Naive thymus-derived CD8-positive, alpha-beta T cell (primary cell): ENCODE measurements at regions not wholly inside any gene's neighbourhood (a gene's known extent, or its start where the extent isn't known, plus 50 kb on each side); places are given as distances from the start of the nearest gene placed in this dataset.
"Not testable (repeated sequence)": the region's sequence is repeated elsewhere in the genome, so short reads cannot be mapped to it uniquely, and the experiment has no call there.

ENCODE experiments used
- ATAC-seq, 2 donors: fragments of 150-1000 bp; cut with Tn5 transposase in 1 of 2; sonication (Bioruptor Pico), chemical (Tn5 transposase) in 1 of 2; 1 replicate in 1 of 2; 2 replicates in 1 of 2; pipeline ENCODE4 v1.10.0; 2021; ENCODE audit warnings: mild to moderate bottlenecking in 2 of 2, moderate library complexity in 2 of 2
- POLR2A ChIA-PET: fragments of 350-600 bp; sonication (Branson Sonifier 250); formaldehyde crosslinking; loops from one replicate; lab custom pipeline; 2021; ENCODE audit warnings: antibody characterized with exemption; lab: Charles Lee
- DNase-seq, 10 donors: peaks; one replicate each; pipeline versions ENCODE4 v3.0.0 to v3.0.0-alpha.2; 2020 to 2022
- H3K27ac Mint-ChIP-seq, 10 donors: one replicate each; pipeline ENCODE4 v1.8.0; 2020 to 2022; ENCODE audit warnings: mild to moderate bottlenecking in 10 of 10, mixed read lengths in 10 of 10, moderate library complexity in 4 of 10, inconsistent platforms in 1 of 10
- H3K27me3 Mint-ChIP-seq, 5 donors: one replicate each; pipeline ENCODE4 v1.8.0; 2021 to 2022; ENCODE audit warnings: mixed read lengths in 5 of 5
- H3K36me3 Mint-ChIP-seq, 3 donors: one replicate each; pipeline ENCODE4 v1.8.0; 2020 to 2022; ENCODE audit warnings: mixed read lengths in 3 of 3, mild to moderate bottlenecking in 2 of 3, inconsistent platforms in 1 of 3
- H3K4me1 Mint-ChIP-seq, 4 donors: one replicate each; pipeline ENCODE4 v1.8.0; 2021 to 2022; ENCODE audit warnings: mixed read lengths in 4 of 4
- H3K4me3 Mint-ChIP-seq, 10 donors: one replicate each; pipeline ENCODE4 v1.8.0; 2020 to 2022; ENCODE audit warnings: mild to moderate bottlenecking in 10 of 10, mixed read lengths in 10 of 10, moderate library complexity in 6 of 10, inconsistent platforms in 1 of 10
- H3K9me3 Mint-ChIP-seq, 9 donors: one replicate each; pipeline ENCODE4 v1.8.0; 2020 to 2022; ENCODE audit warnings: mixed read lengths in 9 of 9, mild to moderate bottlenecking in 3 of 9, inconsistent platforms in 1 of 9, moderate library complexity in 1 of 9

DNA sequence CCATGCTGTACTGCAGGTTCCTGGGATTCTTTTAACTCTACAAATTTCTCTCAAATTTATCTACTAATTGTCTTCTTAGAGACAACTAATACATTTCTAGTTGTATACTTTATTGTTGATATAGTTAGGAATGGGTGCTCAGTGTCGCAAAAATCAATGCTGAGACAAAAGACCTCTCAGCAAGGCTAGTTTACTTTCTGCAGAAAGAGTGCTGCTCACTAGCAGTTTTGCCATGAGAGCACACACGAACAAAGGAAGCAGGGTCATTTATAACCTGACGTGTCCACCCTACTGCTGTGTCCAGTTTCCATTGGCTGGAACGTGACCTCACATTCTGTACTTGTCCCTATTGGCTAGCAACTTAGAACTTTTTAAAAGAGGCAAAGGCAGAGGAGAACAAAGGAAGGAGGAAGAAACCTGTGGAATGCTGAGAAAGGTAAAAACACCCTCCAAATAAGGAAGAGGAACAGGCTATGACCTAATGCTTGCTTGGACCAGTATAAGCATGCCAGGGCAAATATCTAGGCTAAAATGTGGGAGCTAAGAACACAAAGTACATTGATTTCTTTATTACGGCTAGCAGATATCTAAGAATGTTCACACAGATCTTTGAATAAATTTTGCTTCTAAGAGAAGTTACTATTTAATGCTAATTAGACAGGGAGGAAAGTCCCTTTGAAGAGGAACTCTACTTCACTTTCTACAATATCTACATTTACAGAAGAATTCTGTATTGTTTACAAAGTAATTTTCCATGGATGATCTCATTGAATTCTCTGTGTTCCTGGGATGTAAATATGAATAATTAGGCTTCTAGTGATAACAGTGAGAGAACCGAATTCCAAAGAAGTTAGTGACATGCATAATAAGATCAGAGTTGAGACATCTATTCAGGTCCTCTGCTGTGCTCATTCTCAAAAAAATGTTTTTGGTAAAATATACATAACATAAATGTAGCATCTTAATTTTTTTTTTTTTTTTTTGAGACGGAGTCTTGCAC is 86.0 kb upstream of the MAP10 start:
- peaks cover 3 to 11% (median 7%) of the 10 kb centered on the region in 5 donors for H3K27me3 Mint-ChIP-seq
- no peak overlapping the region for H3K4me3 Mint-ChIP-seq
- H3K27ac Mint-ChIP-seq: no peak overlapping the region
- ATAC-seq (no peak), DNase-seq (no peak)
- peaks cover 0 to 2% (median 0%) of the 10 kb centered on the region in 4 donors for H3K4me1 Mint-ChIP-seq
- H3K36me3 Mint-ChIP-seq: peaks cover 0 to 11% (median 7%) of the 10 kb centered on the region in 3 donors
- POLR2A ChIA-PET: no interaction called here
- H3K9me3 Mint-ChIP-seq: peaks cover 0 to 28% (median 9%) of the 10 kb centered on the region in 9 donors

DNA sequence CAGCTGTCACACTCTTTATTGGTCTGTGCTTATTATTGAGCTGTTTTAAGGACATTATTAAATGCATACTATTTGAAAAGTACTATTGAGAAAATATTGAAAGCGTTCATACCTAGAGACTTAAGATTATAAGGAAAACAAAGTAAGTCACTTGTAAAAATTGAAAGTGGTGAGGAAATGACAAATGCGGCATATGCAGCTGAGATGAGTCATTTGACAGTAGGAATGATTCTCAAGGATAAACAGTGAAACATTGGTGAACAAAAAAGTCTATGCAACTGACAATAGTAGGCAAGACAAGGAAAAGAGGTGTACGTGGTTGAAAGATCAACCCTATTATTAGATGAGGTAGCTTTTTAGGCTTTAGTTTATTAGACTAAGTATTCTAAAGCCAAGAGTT is 82.6 kb upstream of the MAP10 start:
- DNase-seq (no peak), ATAC-seq (no peak)
- Mint-ChIP-seq H3K4me3 (no peak overlapping the region), H3K27ac (no peak overlapping the region), H3K4me1 (peaks cover 6 to 17% (median 11%) of the 10 kb centered on the region in 4 donors), H3K9me3 (peaks cover 0 to 16% (median 4%) of the 10 kb centered on the region in 9 donors), H3K27me3 (peaks cover 3 to 14% (median 6%) of the 10 kb centered on the region in 5 donors), H3K36me3 (peaks cover 0 to 7% (median 1%) of the 10 kb centered on the region in 3 donors)
- POLR2A ChIA-PET: no interaction called here

DNA sequence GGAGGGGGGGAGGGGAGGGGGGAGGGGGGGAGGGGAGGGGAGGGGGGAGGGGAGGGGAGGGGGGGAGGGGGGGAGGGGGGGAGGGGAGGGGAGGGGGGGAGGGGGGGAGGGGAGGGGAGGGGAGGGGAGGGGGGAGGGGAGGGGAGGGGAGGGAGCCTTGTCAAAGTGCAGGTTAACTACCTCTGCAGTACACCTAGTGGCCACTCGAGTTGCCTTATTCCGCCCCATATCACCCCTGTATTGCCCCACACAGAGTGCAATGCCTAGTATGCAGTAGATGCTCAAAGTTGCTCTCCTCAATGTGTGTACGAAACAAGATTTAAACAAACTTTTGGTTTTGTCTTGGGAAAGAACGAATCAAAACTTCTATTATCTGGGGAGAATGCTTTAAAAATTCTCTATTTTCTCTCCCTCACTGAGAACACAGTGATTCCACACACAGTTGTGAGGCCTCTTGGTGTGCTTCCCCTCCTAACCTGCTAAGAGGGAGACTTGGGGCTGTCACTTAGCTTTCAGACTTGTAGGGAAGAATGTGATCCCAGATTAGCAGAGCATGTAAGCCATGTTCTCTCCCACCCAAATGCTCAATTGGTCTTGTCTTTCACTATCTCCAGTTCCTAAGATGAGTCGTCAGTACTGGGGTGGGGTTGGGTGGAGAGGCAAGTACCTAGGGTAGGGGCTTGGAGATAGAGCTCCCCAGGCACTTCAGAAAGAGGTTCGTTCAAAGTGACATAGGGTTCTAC is 79.7 kb upstream of the MAP10 start:
- H3K36me3 Mint-ChIP-seq: peaks cover 0 to 2% (median 0%) of the 10 kb centered on the region in 3 donors
- DNase-seq (peak in 1 of 10 donors; percentile 4), ATAC-seq (peak in 1 of 2 donors; percentile 40)
- H3K4me3 Mint-ChIP-seq: peak overlapping the region in 1 of 10 donors; percentile 33
- H3K4me1 Mint-ChIP-seq: peaks cover 11 to 15% (median 12%) of the 10 kb centered on the region in 4 donors
- H3K27me3 Mint-ChIP-seq: peaks cover 3 to 25% (median 5%) of the 10 kb centered on the region in 5 donors
- POLR2A ChIA-PET: no interaction called here
- peak overlapping the region in 1 of 10 donors; percentile 31 for H3K27ac Mint-ChIP-seq
- H3K9me3 Mint-ChIP-seq: no peaks in the 10 kb centered on the region

DNA sequence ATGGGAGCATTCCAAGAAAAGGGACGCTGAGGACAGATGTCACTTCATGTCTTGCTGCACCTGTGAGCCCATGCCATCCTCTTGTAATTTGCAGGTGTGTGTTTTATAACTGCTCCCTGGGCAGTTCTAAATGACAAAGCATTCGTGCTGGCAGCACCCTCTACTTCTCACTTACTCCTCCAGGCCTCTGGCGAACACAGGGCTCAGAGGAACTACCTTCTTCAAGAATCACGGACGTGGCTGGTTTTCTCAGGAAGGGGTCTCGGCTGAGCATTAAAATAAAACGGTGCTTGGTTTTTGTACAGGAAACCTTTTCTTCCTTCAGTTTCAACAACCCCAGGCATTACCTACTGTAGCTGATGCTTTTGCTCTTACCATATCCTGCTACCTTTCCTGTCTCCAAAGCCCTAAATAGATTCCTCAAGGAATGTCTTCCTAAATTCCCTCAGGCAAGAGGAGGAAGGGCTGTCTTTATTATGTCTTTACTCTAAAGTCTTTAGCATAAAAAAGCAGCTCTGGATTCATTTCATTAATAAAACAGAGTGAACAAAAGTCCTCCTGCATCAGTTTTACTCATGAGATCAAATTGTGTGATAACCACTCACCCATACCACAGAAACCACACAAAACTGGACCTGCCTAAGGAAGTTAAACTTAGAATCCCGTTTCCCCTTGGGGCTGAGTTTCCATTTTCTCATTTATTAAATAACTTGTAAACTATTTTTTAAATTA is 79.0 kb upstream of the MAP10 start:
- Mint-ChIP-seq H3K4me1 (peaks cover 11 to 15% (median 12%) of the 10 kb centered on the region in 4 donors), H3K4me3 (peak overlapping the region in 2 of 10 donors; percentile 29 to 34), H3K27ac (peak overlapping the region in 3 of 10 donors; percentile 23 to 61 (median 31)), H3K27me3 (peaks cover 3 to 23% (median 4%) of the 10 kb centered on the region in 5 donors), H3K36me3 (no peaks in the 10 kb centered on the region), H3K9me3 (no peaks in the 10 kb centered on the region)
- no peak for DNase-seq
- ATAC-seq: peak in 1 of 2 donors; percentile 20
- POLR2A ChIA-PET: no interaction called here

DNA sequence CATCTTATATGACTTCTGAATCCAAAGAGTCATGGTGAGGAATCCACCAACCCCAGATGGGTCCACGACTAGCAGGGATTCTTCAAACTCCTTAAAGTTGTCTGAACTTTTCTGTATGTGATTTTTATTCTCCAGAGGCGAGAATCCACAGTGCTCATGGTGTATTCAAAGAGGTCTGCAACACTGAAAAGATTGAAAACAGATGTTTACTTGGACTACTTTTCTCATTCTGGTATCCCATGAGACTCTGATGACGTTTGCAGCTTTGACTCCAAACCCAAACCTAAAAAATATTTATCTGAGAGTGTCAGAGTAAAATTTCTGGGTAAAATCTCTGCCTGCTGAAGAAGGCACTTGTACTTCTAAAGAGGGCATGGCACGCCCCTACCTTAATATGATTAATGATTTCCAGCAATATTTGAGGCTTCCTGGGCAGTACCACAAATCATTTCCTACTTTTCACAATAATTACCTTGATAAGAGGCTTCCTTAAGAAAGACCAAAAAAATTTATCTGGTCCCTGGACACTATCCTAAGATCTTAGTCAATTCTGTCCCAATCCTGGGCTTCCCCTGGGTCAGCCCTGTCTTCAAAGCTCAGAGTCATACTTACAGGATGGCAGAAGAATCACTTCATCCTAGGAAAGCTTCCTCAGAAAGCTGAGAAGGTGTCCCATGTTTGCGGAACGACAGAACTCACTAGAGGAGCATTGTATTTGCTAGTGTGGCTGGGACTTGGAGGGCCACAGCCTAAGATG is 76.5 kb upstream of the MAP10 start:
- no peak overlapping the region for H3K27ac Mint-ChIP-seq
- no peaks in the 10 kb centered on the region for H3K36me3 Mint-ChIP-seq
- no peaks in the 10 kb centered on the region for H3K9me3 Mint-ChIP-seq
- H3K4me3 Mint-ChIP-seq: no peak overlapping the region
- peaks cover 11 to 15% (median 12%) of the 10 kb centered on the region in 4 donors for H3K4me1 Mint-ChIP-seq
- peaks cover 1 to 23% (median 3%) of the 10 kb centered on the region in 5 donors for H3K27me3 Mint-ChIP-seq
- POLR2A ChIA-PET: no interaction called here
- DNase-seq (no peak), ATAC-seq (no peak)

DNA sequence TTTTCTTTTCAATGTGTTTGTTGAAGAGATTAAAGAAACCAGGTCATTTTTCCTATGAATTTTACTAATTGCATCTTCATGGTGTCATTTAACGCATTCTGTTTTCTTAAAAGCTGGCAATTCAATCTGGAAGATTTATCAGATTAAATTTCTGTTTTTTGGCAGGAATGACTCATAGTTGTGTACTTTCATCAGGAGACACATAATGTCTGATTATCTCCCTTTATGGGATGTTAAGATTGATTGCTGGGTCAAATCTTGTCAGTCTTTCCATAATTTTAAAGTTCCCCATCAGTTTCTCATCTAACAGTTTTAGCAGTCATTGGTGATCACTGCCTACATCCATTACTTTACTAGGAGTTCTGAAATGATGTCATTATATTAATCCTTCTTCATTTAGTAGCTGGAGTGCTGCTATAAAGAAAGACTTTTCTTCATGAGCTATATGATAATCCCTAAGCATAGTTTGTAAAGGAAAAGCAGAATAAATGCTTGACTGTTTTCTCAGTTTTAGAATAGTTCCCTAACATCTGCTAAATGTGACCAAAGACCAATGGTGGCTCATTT is 72.8 kb upstream of the MAP10 start:
- Mint-ChIP-seq H3K9me3 (no peaks in the 10 kb centered on the region), H3K27ac (no peak overlapping the region), H3K4me3 (no peak overlapping the region), H3K4me1 (peaks cover 7 to 8% (median 7%) of the 10 kb centered on the region in 4 donors), H3K27me3 (peaks cover 0 to 23% (median 3%) of the 10 kb centered on the region in 5 donors), H3K36me3 (no peaks in the 10 kb centered on the region)
- DNase-seq (no peak), ATAC-seq (no peak)
- POLR2A ChIA-PET: no interaction called here

DNA sequence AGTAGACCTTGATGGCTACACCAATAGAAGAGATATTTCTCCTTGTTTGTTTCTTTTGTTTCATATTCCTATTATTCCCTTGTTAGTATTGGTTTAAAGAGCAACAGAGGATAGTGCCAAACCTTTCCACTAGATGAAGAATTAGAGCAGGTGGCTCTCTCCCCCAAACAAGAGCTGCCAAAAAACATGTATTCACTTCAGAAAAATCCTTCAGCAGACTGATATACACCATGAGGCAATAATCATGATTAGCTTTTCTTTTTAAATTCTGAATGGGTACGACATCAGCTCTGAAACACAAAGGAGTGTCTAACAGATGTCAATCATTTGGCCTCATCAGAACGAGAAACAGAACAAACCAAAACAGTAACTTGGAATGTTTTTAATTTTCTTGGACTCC is 67.3 kb upstream of the MAP10 start:
- POLR2A ChIA-PET: no interaction called here
- peaks cover 2 to 7% (median 6%) of the 10 kb centered on the region in 4 donors for H3K4me1 Mint-ChIP-seq

DNA sequence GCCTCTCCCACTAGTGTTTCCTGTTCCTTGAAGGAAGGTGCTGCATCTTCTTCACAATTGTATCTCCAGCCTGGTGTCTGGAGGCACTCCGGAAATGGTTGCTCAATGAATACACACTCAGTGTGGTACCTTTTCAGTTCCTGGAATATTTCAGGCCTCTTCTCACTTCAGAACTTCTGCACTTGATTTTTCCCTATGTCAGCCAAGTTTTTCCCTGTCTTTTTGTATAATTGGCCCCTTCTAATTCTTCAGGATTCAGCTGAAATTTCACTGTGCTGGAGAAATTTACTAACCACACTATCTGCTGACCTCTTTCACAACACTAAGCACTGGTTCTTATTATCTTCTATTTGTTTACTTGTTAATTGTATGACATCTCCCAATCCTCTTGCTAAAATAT is 61.2 kb upstream of the MAP10 start:
- POLR2A ChIA-PET: no interaction called here
- ATAC-seq: no peak
- Mint-ChIP-seq H3K36me3 (peaks cover 0 to 10% (median 3%) of the 10 kb centered on the region in 3 donors), H3K4me3 (no peak overlapping the region), H3K27me3 (peaks cover 0 to 2% (median 0%) of the 10 kb centered on the region in 5 donors), H3K27ac (no peak overlapping the region), H3K9me3 (peaks cover 0 to 19% (median 13%) of the 10 kb centered on the region in 9 donors), H3K4me1 (no peaks in the 10 kb centered on the region)
- DNase-seq: no peak

More for the DNA sequence above, 67.3 kb upstream of the MAP10 start:
- no peak overlapping the region for H3K4me3 Mint-ChIP-seq
- DNase-seq: no peak
- peaks cover 0 to 5% (median 0%) of the 10 kb centered on the region in 3 donors for H3K36me3 Mint-ChIP-seq
- ATAC-seq: no peak
- peaks cover 0 to 6% (median 0%) of the 10 kb centered on the region in 9 donors for H3K9me3 Mint-ChIP-seq
- peaks cover 0 to 2% (median 0%) of the 10 kb centered on the region in 5 donors for H3K27me3 Mint-ChIP-seq
- no peak overlapping the region for H3K27ac Mint-ChIP-seq

DNA sequence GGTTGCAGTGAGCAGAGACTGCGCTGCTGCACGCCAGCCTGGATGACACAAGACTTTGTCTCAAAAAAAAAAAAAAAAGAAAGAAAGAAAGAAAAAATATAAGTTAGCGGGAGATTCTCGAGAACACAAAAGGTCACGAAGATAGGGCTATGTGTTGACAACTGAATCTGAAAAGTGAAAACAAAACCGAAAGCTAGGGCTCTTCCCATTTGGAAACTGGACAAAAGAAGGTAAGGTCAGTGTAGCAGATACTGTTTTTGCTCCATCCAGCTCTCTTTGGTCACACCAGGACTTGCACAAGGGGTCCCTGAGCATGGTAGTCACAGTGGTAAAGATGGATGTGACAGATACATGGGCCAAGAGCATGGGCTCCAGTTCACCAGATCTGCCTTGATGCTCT is 60.4 kb upstream of the MAP10 start:
- no peak for ATAC-seq
- POLR2A ChIA-PET: no interaction called here
- H3K4me3 Mint-ChIP-seq: no peak overlapping the region
- H3K27ac Mint-ChIP-seq: peak overlapping the region in 1 of 10 donors; percentile 73
- DNase-seq: no peak
- peaks cover 0 to 15% (median 5%) of the 10 kb centered on the region in 3 donors for H3K36me3 Mint-ChIP-seq
- peaks cover 0 to 26% (median 13%) of the 10 kb centered on the region in 9 donors for H3K9me3 Mint-ChIP-seq
- H3K27me3 Mint-ChIP-seq: peaks cover 0 to 2% (median 0%) of the 10 kb centered on the region in 5 donors
- H3K4me1 Mint-ChIP-seq: no peaks in the 10 kb centered on the region

DNA sequence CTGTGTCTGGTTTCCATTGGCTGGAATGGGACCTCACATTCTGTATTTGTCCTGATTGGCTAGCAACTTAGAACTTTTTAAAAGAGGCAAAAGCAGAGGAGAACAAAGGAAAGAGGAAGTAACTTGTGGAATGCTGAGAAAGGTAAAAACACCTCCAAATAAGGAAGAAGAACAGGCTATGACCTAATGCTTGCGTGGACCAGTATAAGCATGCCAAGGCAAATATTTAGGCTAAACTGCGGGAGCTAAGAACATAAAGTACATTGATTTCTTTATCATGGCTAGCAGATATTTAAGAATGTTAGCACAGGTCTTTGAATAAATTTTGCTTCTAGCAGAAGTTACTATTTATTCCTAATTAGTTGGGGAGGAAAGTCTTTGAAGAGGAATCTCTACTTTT is 59.5 kb upstream of the MAP10 start:
- Mint-ChIP-seq H3K9me3 (peaks cover 0 to 27% (median 13%) of the 10 kb centered on the region in 9 donors), H3K36me3 (peaks cover 0 to 15% (median 5%) of the 10 kb centered on the region in 3 donors)
- DNase-seq, H3K4me3 Mint-ChIP-seq, H3K27ac Mint-ChIP-seq, POLR2A ChIA-PET, ATAC-seq, H3K27me3 Mint-ChIP-seq, H3K4me1 Mint-ChIP-seq: not testable (repeated sequence)

DNA sequence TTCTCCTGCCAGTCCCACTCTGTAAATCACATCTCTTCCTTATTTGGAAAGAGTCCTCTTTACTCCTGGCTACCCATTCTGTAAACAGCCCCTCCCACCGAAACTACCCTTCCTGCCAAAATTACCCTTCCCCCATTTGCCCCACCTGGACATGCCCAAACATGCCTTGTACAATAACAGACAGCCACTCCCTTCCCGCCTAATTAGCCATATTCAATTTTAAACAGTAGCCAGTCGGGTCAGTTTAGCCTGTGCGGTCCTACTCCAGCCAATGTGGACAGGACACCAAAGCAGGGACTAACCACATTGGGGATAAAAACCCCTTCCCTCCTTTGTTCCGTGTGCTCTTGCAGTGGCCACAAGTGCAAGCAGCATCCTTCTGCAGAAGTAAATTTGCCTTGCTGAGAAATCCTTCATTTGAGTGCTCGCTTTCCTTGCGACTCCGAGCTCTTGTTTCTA is 56.3 kb upstream of the MAP10 start:
- POLR2A ChIA-PET: no interaction called here
- H3K27ac Mint-ChIP-seq: no peak overlapping the region
- DNase-seq: no peak
- H3K27me3 Mint-ChIP-seq: peaks cover 0 to 4% (median 0%) of the 10 kb centered on the region in 5 donors
- ATAC-seq: no peak
- H3K36me3 Mint-ChIP-seq: peaks cover 0 to 9% (median 5%) of the 10 kb centered on the region in 3 donors
- H3K4me1 Mint-ChIP-seq: peaks cover 6 to 12% (median 10%) of the 10 kb centered on the region in 4 donors
- peaks cover 0 to 22% (median 13%) of the 10 kb centered on the region in 9 donors for H3K9me3 Mint-ChIP-seq
- H3K4me3 Mint-ChIP-seq: no peak overlapping the region
